B cell (primary cell): ENCODE measurements at regions not wholly inside any gene's neighbourhood (a gene's known extent, or its start where the extent isn't known, plus 50 kb on each side); places are given as distances from the start of the nearest gene placed in this dataset.

Source experiments
- CTCF ChIP-seq: fragments of 200-600 bp; IDR thresholded peaks from one replicate; pipeline ENCODE4 v1.8.0; 2022; ENCODE audit warnings: antibody characterized with exemption, mild to moderate bottlenecking
- EZH2 ChIP-seq: IDR thresholded peaks from 2 replicates; pipeline ENCODE4 v1.6.1; 2012; ENCODE audit warnings: borderline replicate concordance, low read depth, mild to moderate bottlenecking, moderate library complexity, low read length; ENCODE audit not compliant: insufficient read depth, poor library complexity, severe bottlenecking

- TF ChIP-seq CTCF: no peak
- TF ChIP-seq EZH2: no peak
These were observed 775.4 kb upstream of the ID2 start for GRCh38 chr2:7906431-7906830.
